K562 (cell line): ENCODE measurements at regions not wholly inside any gene's neighbourhood (a gene's known extent, or its start where the extent isn't known, plus 50 kb on each side); places are given as distances from the start of the nearest gene placed in this dataset.

Source experiments
- ATAC-seq: fragments of 200-7000 bp; cut with Tn5 transposase; 3 replicates; pipeline ENCODE4 v1.9.1; 2020; ENCODE audit warnings: moderate library complexity
- BruUV-seq: library from RNA; stranded (reverse); fragments of 400-500 nt; replicated peaks from 2 replicates; lab custom pipeline; 2021; lab: Mats Ljungman, UMichigan
- CTCF ChIA-PET: fragments of 300-600 bp; formaldehyde crosslinking; extraction: SDS; loops from one replicate; lab custom pipeline; 2021; ENCODE audit warnings: low intra/inter-chr PET ratio; lab: Yijun Ruan, JAX
- POLR2A ChIA-PET: fragments of 300-600, 350-650 bp; sonication (Branson Sonifier 250); formaldehyde crosslinking; extraction: SDS; loops from one replicate; lab custom pipeline; 2021; ENCODE audit warnings: antibody characterized with exemption, inconsistent platforms; lab: Yijun Ruan, JAX
- DNase-seq, 4 experiments: peaks; one replicate each; pipeline versions ENCODE4 v3.0.0 to v3.0.0-alpha.2; 2011 to 2018; ENCODE audit warnings: low spot score in 3 of 4, mixed read lengths in 3 of 4; ENCODE audit errors: extremely low read depth in 1 of 4
- FAIRE-seq: peaks from 2 replicates; lab custom pipeline; 2011; peaks lifted over from hg19 to GRCh38; lab: Jason Lieb, UNC
- H2AFZ ChIP-seq: 2 replicates; pipeline ENCODE4 v1.6.0; 2011; ENCODE audit warnings: low read depth, low read length, control low read depth, inconsistent platforms
- H3K27ac ChIP-seq: fragments of 200-600 bp; 3 replicates; pipeline ENCODE4 v1.8.0; 2011; ENCODE audit warnings: low read depth, mild to moderate bottlenecking, control low read depth, inconsistent platforms, low read length, moderate library complexity, mixed read lengths; ENCODE audit errors: extremely low read depth
- H3K27me3 ChIP-seq, 2 experiments: fragments of 300-600 bp in 1 of 2; 2 replicates in 1 of 2; 3 replicates in 1 of 2; pipeline versions ENCODE4 v1.6.0 to v1.8.0; 2011; ENCODE audit warnings: inconsistent platforms in 2 of 2, low read length in 2 of 2, mild to moderate bottlenecking in 1 of 2, mixed read lengths in 1 of 2, moderate library complexity in 1 of 2; ENCODE audit not compliant: control insufficient read depth in 2 of 2, insufficient read depth in 2 of 2
- H3K36me3 ChIP-seq: fragments of 300-600 bp; 3 replicates; pipeline ENCODE4 v1.8.0; 2011; ENCODE audit warnings: mild to moderate bottlenecking, low read length, inconsistent platforms; ENCODE audit not compliant: control insufficient read depth, insufficient read depth
- H3K4me1 ChIP-seq, 2 experiments: fragments of 200-600 bp in 1 of 2; replicated peaks in 1 of 2; 2 replicates in 1 of 2; 3 replicates in 1 of 2; pipeline versions ENCODE4 v1.5.1 to v1.8.0; 2011; ENCODE audit warnings: inconsistent platforms in 2 of 2, low read length in 2 of 2, mild to moderate bottlenecking in 1 of 2, mixed read lengths in 1 of 2, moderate library complexity in 1 of 2; ENCODE audit not compliant: control insufficient read depth in 2 of 2, insufficient read depth in 2 of 2
- H3K4me2 ChIP-seq: 2 replicates; pipeline ENCODE4 v1.6.1; 2011; ENCODE audit warnings: low read length, control low read depth, inconsistent platforms, mixed read lengths; ENCODE audit not compliant: insufficient read depth
- H3K4me3 ChIP-seq: fragments of 200-600 bp; sonication (generic), shearing (Covaris generic); 2 replicates; pipeline ENCODE4 v1.5.1; 2016; ENCODE audit warnings: control low read depth, inconsistent platforms
- H3K79me2 ChIP-seq: fragments of 200-600 bp; 3 replicates; pipeline ENCODE4 v1.8.0; 2011; ENCODE audit warnings: low read length, inconsistent platforms; ENCODE audit not compliant: control insufficient read depth, insufficient read depth
- H3K9ac ChIP-seq, 2 experiments: 2 replicates each; pipeline versions ENCODE4 v1.6.0 to v1.6.1; 2011; ENCODE audit warnings: low read depth in 2 of 2, low read length in 2 of 2, control low read depth in 1 of 2, inconsistent platforms in 1 of 2, mild to moderate bottlenecking in 1 of 2, mixed read lengths in 1 of 2; ENCODE audit not compliant: insufficient read depth in 1 of 2
- H3K9me1 ChIP-seq: one replicate; pipeline ENCODE4 v1.6.0; 2011; ENCODE audit warnings: inconsistent platforms, mild to moderate bottlenecking, low read length, moderate library complexity; ENCODE audit not compliant: control insufficient read depth, insufficient read depth
- H3K9me3 ChIP-seq: replicated peaks from 2 replicates; pipeline ENCODE4 v1.5.1; 2011; ENCODE audit warnings: low read depth, low read length, inconsistent platforms; ENCODE audit not compliant: control insufficient read depth, insufficient read depth
- H4K20me1 ChIP-seq: replicated peaks from 2 replicates; pipeline ENCODE4 v1.6.1; 2011; ENCODE audit warnings: low read length, inconsistent platforms, mixed read lengths; ENCODE audit not compliant: control insufficient read depth, insufficient read depth
- BMI1 ChIP-seq: fragments of 150-350 bp; IDR thresholded peaks from 2 replicates; pipeline ENCODE4 v1.6.1; 2014; ENCODE audit warnings: low read length
- CBX8 ChIP-seq: fragments of 200-600 bp; sonication (generic); IDR thresholded peaks from 2 replicates; pipeline ENCODE4 v1.6.1; 2012; ENCODE audit warnings: borderline replicate concordance, mixed run types, low read depth, mild to moderate bottlenecking, moderate library complexity, mixed read lengths, low read length, control low read depth, inconsistent platforms; ENCODE audit not compliant: poor library complexity, severe bottlenecking; ENCODE audit errors: extremely low read depth
- CREM ChIP-seq: IDR thresholded peaks from 2 replicates; pipeline ENCODE4 v1.6.1; 2014; ENCODE audit warnings: antibody characterized with exemption, low read depth
- HDAC2 ChIP-seq: fragments of 450-650 bp; IDR thresholded peaks from 2 replicates; pipeline ENCODE4 v1.6.1; 2016; ENCODE audit warnings: mild to moderate bottlenecking
- PRDM10 ChIP-seq: fragments of 450-650 bp; IDR thresholded peaks from 2 replicates; pipeline ENCODE4 v1.6.1; 2018; ENCODE audit not compliant: partially characterized antibody
- PRMT5 ChIP-seq: sonication (generic); formaldehyde crosslinking; IDR thresholded peaks from 2 replicates; pipeline ENCODE4 v1.5.0; 2020; ENCODE audit warnings: missing genetic modification reagents
- RNF219 ChIP-seq: fragments of 250-450 bp; sonication (Bioruptor Pico); IDR thresholded peaks from 2 replicates; pipeline ENCODE4 v1.5.0; 2022; ENCODE audit warnings: mild to moderate bottlenecking
- TBP ChIP-seq: optimal IDR thresholded peaks from 2 replicates; pipeline ENCODE3; 2011; ENCODE audit warnings: low read depth, low read length, improper control_type of control experiment
- WGBS: fragments of 100-300 bp; shearing (Covaris generic); methylation state at CpG from one replicate; pipeline ENCODE4 v1.1.6; 2016; ENCODE audit warnings: low coverage, mixed read lengths; ENCODE audit not compliant: insufficient coverage; ENCODE audit errors: missing lambda C conversion rate; 5-methylcytosine and 5-hydroxymethylcytosine counted together
- in situ Hi-C: fragments of 300-500 bp; cut with MboI; formaldehyde crosslinking; loops from 4 replicates; pipeline ENCODE4 v1.15.0; 2018; ENCODE audit warnings: inconsistent platforms, mixed read lengths
- intact Hi-C: fragments of 100-400 bp; cut with micrococcal nuclease; formaldehyde crosslinking; loops from 2 replicates; pipeline ENCODE4 v1.14.2; 2022

GRCh38 chr5:167710444-167711073 lies 580.9 kb upstream of the WWC1 start:
- DNase-seq = no peak
- TF ChIP-seq CBX8 (no peak), TBP (no peak), PRMT5 (CRISPR knock-in tag) (no peak), BMI1 (no peak), PRDM10 (no peak), HDAC2 (no peak), CREM (no peak), RNF219 (CRISPR knock-in tag) (no peak)
- no peaks in the 10 kb centered on the region for H3K9me1 ChIP-seq
- no peak overlapping the region for H2AFZ ChIP-seq
- FAIRE-seq = no peak
- no peak overlapping the region for H3K9ac ChIP-seq
- ATAC-seq = no peak
- H4K20me1 ChIP-seq = no peaks in the 10 kb centered on the region
- 0% methylated on average over 3 of the region's 3 CpGs for WGBS
- H3K27ac ChIP-seq = no peak overlapping the region
- H3K27me3 ChIP-seq = no peaks in the 10 kb centered on the region
- H3K4me1 ChIP-seq = no peaks in the 10 kb centered on the region
- H3K9me3 ChIP-seq = no peaks in the 10 kb centered on the region
- ChIA-PET CTCF (no interaction called here), POLR2A (no interaction called here)
- BruUV-seq = no TSS peak
- no peak overlapping the region for H3K4me2 ChIP-seq
- H3K79me2 ChIP-seq = no peaks in the 10 kb centered on the region
- in situ Hi-C loops (no loop called here), intact Hi-C loops (no loop called here)
- H3K4me3 ChIP-seq = no peak overlapping the region
- H3K36me3 ChIP-seq = no peaks in the 10 kb centered on the region
